ENCODE measurements at regions not wholly inside any gene's neighbourhood (a gene's known extent, or its start where the extent isn't known, plus 50 kb on each side); places are given as distances from the start of the nearest gene placed in this dataset.

DNA sequence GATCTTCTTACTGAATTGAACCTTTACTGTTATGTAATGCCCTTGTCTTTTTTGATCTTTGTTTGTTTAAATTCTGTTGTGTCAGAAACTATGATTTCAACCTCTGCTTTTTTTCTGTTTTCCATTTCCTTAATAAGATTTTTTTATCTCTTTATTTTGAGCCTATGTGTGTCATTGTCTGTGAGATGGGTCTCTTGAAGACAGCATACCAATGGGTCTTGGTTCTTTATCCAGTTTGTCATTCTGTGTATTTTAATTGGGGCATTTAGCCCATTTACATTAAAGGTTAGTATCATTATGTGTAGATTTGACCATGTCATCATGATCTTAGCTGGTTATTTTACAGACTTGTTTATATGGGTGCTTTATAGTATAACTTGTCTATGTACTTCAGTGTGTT is 1803.3 kb downstream of the SLITRK5 start:
- DNase-seq (no peak), ATAC-seq (no peak)
- H3K36me3 ChIP-seq: no peaks in the 10 kb centered on the region
- no peaks in the 10 kb centered on the region for H3K4me1 ChIP-seq
- H3K9me3 ChIP-seq: peaks cover 0 to 50% (median 15%) of the 10 kb centered on the region in 11 donors
- H3K27me3 ChIP-seq: no peaks in the 10 kb centered on the region
- intact Hi-C loops (cut with DNase I): no loop called here
- TF ChIP-seq CTCF (IDR thresholded peaks at IDR 0.05): no peak
- H3K27ac ChIP-seq: no peak overlapping the region
- H3K4me3 ChIP-seq: no peak overlapping the region

DNA sequence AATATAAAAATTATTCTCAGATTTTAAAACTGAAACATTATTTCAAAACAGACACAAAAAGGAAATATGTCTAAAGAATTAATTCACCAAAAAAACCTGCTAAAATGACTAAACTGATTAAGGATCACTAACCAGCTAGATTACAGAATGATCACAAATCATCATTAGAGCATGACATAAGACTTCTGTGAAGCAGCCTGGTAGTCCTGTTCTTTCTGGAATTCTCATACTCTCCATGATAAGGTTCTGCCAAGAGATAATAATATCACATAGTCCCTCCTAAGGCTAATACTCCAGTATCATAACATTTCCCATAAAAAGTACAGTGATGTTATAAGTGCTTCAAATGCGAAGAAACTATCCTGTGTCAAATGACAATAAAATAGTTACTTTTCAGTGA is 1814.9 kb downstream of the SLITRK5 start:
- no peaks in the 10 kb centered on the region for H3K36me3 ChIP-seq
- DNase-seq (no peak), ATAC-seq (no peak)
- H3K9me3 ChIP-seq: peaks cover 0 to 7% (median 0%) of the 10 kb centered on the region in 11 donors
- H3K4me1 ChIP-seq: peaks cover 0 to 4% (median 0%) of the 10 kb centered on the region in 9 donors
- intact Hi-C loops (cut with DNase I): no loop called here
- no peaks in the 10 kb centered on the region for H3K27me3 ChIP-seq
- WGBS, 2 donors: 60 to 66% methylated on average over 1 of the region's 1 CpG
- TF ChIP-seq CTCF (IDR thresholded peaks at IDR 0.05): no peak
- no peak overlapping the region for H3K27ac ChIP-seq
- no peak overlapping the region for H3K4me3 ChIP-seq

GRCh38 chr13:89486709-89487108 is 1815.5 kb downstream of the SLITRK5 start:
- H3K27ac ChIP-seq: no peak overlapping the region
- intact Hi-C loops (cut with DNase I): no loop called here
- no peaks in the 10 kb centered on the region for H3K36me3 ChIP-seq
- ATAC-seq: no peak
- 74 to 89% methylated on average over 1 of the region's 1 CpG for WGBS, 2 donors
- TF ChIP-seq CTCF (IDR thresholded peaks at IDR 0.05): no peak
- H3K27me3 ChIP-seq: no peaks in the 10 kb centered on the region
- peaks cover 0 to 4% (median 0%) of the 10 kb centered on the region in 9 donors for H3K4me1 ChIP-seq
- H3K9me3 ChIP-seq: peaks cover 0 to 7% (median 0%) of the 10 kb centered on the region in 11 donors
- no peak overlapping the region for H3K4me3 ChIP-seq
- DNase-seq: no peak

DNA sequence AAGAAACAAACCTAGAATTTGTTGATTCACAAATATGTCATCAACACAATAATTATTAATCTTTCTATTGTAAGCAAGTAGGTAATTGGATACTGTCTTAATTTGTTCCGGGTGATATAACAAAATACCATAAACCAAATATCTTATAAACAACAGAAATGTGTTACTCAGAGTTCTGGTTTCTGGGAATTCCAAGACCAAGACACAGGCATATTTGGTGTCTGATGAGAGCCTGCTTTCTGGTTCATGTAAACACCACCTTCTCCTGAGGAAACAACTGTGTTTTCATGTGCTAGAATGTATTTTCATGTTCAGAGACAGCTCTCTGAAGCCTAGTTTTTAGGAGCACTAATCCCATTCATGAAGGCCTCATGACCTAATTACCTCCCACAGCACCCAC is 1819.5 kb downstream of the SLITRK5 start:
- Histone ChIP-seq H3K4me3 (no peak overlapping the region), H3K27me3 (no peaks in the 10 kb centered on the region), H3K27ac (no peak overlapping the region), H3K36me3 (no peaks in the 10 kb centered on the region), H3K4me1 (peaks cover 0 to 4% (median 0%) of the 10 kb centered on the region in 9 donors), H3K9me3 (peaks cover 0 to 14% (median 0%) of the 10 kb centered on the region in 11 donors)
- intact Hi-C loops (cut with DNase I): no loop called here
- DNase-seq: no peak
- TF ChIP-seq CTCF (IDR thresholded peaks at IDR 0.05): no peak
- ATAC-seq: no peak
- WGBS, 2 donors: 93 to 94% methylated on average over 1 of the region's 1 CpG

All from heart right ventricle (tissue), 16 donors.